Kidney glomerular epithelial cell (primary cell): ENCODE measurements at regions not wholly inside any gene's neighbourhood (a gene's known extent, or its start where the extent isn't known, plus 50 kb on each side); places are given as distances from the start of the nearest gene placed in this dataset.
"Not testable (repeated sequence)": the region's sequence is repeated elsewhere in the genome, so short reads cannot be mapped to it uniquely, and the experiment has no call there.

Source experiments
- DNase-seq: peaks from one replicate; lab custom pipeline; 2025; lab: John Stamatoyannopoulos, UW

DNA sequence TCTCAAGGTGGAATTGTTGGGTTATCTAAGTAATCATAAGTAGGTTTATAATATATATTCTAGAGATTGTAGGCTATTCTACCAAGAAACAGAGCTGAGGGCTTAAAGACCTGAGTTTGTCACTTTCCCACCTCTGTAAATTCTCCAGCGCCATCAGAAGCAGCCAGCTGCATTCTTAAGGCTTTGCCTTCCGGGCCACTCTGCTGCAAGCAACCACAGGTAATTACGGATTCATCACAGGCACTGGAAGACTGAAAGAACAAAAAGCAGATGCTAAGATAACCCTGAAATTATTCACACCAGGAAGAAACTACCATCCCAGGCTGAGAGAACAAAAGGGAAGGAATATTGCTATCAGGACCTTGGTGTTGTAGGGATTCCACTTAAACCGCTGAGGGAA lies 137.8 kb upstream of the JCAD start:
- no peak for DNase-seq

DNA sequence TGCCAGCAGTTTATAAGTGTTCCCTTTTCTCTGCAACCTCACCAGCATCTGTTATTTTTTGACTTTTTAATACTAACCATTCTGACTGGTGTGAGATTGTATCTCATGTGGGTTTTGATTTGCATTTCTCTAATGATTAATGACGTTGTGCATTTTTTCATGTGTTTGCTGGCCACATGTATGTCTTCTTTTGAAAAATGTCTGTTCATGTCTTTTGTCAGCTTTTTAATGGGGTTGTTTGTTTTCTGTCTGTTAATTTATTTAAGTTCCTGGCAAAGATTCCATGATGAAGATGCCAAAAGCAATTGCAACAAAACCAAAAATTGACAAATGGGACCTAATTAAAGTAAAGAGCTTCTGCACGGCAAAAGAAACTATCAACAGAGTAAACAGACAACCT lies 137.2 kb upstream of the JCAD start:
- DNase-seq = not testable (repeated sequence)

DNA sequence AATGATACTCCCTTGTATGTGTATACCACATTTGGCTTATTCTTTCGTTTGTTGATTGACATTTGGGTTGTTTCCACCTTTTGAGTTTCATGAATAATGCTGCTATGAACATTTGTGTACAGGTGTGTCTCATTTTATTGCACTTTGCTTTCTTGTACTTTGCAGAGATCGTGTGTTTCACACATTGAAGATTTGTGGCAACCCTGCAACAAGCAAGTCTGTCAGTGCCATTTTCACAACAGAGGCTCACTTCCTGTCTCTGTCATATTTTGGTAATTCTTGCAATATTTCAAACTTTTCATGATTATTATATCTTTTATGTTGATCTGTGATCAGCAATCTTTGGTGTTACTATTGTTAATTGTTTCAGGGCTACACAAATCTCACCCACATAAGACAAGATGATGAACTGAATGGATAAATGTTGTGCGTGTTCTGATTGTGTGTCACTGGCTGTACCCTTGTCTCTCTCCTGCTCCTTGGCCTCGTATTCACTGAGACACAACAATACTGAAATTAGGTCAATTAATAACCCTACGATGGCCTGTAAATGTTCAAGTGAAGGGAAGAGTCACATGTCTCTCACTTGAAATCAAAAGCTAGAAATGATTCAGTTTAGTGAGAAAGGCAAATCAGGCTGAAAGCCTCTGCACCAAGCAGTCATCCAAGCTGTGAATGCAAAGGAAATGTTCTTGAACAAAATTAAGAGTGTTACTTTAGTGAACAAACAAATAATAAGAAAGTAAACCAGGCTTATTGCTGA lies 133.6 kb upstream of the JCAD start:
- no peak for DNase-seq

DNA sequence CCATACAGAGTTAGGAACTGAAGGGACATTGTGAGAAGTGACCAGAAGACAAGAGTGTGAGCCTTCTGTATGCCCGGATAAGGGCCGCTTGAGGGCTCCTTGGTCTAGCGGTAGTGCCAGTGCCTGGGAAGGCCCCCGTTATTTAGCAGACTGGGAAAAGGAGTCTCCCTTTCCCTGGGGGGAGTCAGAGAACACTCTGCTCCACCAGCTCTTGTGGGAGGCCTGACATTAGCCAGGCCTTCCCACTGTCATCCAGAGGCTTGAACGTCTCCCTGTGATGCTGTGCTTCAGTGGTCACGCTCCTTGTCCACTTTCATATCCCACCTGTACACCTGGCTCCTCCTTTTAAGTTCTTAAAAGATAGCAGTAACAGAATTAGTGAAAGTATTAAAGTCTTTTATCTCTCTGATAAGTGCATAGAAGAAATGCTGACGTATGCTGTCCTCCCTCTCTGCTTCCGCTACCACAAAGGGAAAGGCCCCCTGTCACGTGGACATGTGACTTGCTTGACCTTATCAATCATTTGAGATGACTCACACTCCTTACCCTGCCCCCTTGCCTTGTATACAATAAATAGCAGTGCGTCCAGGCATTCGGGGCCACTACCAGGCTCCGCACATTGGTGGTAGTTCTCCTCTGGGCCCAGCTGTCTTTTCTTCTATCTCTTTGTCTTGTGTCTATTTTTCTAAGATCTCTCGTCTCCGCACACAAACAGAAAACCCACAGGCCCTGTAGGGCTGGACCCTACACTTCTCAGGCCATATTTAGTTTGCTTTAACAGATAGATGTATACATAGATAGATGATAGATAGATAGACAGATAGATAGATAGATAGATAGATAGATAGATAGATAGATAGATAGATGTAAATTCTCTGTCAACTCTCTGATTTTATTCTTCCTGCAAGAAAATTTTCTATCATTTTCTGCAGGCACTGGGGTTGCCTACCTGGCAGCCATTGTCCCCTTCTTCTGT lies 131.5 kb upstream of the JCAD start:
- DNase-seq = no peak

DNA sequence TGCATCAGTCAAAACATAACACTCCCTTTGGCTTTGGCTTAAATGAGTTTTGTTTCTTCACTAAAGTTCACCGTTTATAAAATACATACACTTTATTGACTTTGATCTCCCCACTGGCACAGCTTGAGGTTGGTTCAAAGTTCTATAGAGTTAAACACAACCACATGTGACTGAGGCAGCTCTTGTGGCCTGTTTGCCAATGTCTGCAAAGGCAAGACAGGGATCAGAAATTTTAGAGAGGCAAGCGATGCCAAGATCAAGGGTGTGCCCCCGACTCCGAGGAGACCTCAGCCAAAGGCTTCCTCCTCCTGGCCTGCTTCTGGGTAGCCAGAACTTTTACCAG lies 129.8 kb upstream of the JCAD start:
- DNase-seq = no peak

DNA sequence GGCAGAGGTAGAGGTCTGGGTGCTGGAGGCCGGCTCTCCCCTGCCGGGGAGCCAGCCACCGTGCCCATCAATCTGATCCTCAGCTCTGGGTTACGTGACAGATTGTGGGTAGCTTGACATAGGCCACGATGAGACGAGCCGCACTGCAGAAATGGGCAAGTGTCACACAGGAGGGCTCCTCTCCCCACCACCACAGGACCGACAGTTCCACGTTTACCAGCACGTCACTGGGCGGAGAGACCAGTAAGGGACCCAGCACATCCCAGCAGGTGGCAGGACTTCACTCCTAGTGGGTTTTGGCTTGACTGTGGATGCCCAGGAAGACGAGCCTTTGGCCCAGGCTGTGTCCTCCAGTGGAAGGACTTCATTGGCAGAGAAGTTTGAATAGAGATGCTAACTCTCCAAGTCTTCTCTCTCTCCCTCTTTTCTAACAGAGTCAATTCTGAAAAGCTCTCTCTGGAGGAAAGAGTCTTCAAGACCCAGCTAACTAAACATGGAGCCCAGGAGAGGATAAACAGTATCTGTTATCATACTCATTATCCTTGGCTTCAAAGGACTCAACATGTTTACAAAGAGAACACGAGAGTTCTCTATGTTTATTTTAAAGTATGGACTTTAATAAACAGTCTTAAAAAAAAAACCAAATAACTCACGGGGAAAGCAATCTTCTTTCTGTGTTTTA lies 129.3 kb upstream of the JCAD start:
- DNase-seq = no peak

DNA sequence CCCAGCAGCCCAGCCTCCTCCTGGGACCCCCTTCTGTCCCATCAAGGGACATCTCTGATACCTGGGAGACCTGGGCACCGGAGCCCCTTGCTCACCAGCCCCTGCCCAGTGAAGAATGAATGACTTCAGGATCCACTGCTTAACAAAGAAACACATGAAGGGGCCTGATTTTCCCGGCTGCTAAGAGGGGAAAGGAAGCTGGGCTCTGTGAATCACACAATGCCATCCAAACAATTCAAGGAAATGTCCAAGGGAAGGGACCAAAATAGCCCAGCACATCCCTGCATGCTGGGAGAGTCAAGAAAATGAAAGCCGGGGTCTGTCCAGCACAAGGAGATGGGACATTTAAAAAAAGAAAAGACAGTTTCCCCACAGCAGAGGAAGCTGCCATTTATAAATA lies 128.7 kb upstream of the JCAD start:
- no peak for DNase-seq

DNA sequence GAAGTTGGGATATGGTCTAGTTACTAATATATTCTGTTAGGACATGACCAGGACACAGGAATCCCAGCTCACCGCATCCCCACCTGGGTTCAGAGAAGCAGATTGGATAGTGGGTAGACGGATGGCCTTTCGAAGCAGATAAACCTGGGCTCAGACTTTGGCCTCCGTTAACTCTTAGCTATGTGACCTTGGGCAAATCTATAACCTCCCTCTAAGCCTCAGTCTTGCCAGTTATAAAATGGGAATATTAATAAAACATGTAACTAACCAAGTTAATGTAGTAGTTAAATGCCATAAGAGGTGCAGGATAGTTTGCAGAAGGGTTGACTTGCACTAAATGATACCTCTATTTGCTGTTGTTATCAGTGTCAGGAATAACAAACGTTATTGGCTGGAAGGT lies 127.6 kb upstream of the JCAD start:
- no peak for DNase-seq

DNA sequence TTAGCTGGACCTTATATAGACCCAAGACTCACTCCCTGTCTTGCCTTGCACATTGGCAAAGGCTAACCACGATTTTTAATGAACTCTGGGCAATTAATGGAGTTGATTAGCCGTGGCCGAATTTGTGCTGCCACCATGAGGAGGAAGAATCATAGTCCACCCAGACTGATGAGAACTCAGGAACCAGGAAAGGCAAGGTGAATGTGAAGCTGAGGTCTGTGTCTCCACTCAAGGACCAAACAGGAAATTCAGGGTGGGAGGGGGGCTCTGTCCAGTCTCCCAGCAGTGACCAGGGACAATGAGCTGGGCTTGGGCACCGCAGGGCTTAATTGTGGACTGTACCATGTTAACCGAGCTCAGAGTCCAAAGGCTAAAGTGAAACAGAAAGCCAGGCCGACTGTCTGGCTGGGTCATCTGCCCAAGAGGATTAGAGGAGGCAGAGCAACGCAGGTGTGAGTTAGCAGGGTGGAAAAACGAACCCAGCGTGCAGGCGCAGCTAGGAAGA lies 127.0 kb upstream of the JCAD start:
- no peak for DNase-seq

DNA sequence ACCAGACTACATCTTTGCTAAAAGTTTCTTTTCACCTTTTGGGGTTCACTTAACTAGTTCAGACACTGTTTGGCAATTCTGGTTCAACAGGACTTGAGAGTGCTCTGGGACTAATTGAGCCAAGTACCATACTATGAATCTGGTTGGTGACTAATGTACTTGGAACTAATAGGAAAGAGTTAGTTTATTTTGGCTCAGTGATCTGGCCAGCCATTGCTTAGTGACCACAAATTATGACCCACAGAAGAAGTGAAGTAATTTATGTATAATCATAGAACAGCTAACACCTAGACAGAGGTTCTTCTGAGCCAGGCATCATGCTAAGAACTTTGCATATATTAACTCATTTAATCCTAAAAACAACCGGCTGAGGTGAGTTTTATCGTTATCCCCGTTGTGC lies 126.5 kb upstream of the JCAD start:
- DNase-seq = peak; percentile 89

DNA sequence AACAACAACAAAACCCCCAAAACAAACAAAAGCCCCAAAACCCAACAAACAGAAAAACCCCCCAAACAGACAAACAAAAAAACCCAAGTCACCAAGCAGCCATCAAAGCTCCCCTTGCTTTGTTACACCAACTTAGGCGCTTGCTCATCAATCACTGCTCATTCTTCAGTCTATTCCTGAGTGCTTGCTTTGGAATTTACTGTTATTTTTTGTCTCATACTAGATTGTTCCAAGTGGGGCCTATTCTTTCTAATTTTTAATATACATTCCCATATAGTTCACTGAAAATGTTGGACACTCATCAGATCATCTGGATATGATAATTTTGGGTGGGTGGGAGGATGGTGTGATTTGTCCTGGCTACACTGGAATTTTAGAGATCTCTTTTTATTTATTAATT lies 126.0 kb upstream of the JCAD start:
- DNase-seq = no peak

DNA sequence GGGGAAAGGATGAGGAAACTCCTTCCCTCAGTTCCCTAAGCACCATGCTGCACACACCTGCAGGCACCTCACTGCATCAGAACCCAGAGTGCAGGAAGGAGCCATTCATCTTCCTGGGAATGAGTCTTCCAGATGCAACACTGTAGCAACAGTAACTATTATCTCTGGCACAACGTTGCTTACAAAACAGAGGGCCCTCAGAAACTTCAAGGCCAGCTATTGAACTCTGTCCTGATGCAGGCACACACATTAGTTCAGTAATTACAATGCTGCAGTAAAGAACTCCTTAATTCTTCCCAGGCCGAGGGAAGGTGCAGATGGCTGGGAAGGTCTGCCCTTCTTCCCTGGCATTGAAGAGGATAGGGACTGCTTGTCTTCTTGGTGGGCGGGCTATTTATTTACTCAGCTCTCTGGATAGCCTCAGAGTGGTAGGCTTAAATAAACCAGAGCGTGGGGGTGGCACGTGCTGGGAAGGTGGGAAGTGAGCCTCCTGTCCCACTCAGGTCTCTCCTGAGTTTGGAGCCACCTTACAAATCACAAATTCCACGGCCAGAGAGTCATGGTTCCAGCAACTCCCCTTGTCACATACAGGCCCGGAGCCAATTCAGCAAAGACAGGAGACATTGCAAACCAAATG lies 125.1 kb upstream of the JCAD start:
- DNase-seq = no peak

DNA sequence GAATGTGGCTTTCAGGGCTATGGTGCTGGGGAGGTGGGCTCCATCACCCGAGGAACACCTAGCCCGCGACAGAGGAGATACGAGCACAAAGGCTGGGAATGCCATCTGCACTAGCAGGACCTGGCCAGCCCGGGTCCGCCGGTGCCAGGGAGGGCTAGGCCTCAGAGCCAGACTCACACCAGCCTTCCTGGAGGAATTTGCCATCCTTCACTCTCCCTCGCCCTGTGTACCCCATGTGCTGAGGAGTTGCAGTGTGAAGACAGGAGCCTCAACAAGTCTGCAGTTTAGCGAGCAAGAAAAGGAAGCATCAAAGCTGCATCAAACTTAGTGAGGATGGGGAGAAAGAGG lies 123.6 kb upstream of the JCAD start:
- no peak for DNase-seq

DNA sequence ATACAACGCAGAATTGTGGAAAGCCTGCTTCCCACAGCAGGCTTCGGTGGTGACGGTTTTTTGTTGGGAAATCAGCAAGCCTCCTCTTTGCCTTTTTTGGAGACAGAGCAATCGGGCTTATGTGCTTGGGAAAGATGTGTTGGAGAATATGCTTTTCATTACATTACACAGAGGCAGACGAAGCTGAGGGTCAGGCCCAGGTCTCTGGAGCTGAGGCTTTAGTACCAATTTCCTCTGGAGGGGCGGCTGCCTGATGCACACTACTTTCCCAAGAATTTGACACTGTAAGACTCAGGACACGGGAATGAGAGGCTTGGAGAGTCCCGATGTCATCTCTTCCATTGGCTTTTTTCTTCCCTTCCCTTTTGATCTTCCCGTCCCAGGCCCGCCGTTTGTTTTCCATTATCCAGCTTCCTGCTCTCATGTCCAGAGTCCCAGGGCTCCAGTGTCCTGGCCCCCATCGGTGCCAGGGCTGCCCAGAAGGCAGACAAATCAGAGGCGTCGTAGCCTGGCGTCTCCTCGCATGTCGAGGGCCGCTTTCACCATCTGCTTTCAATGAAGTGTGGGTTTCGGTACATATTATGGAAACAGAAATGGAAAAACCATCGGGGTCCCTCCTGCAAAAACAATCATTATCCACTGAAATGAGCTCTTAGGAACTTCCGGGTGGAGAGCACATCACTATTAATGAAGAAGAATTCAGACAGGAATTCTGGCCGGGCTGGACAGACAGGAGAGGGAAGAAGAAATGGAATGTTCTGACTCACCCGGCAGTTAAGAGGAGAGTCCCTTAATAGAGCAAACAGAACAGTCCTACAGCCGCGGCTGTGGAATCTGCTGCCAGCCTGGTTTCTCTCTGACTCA lies 123.0 kb upstream of the JCAD start:
- DNase-seq = peak; percentile 86

DNA sequence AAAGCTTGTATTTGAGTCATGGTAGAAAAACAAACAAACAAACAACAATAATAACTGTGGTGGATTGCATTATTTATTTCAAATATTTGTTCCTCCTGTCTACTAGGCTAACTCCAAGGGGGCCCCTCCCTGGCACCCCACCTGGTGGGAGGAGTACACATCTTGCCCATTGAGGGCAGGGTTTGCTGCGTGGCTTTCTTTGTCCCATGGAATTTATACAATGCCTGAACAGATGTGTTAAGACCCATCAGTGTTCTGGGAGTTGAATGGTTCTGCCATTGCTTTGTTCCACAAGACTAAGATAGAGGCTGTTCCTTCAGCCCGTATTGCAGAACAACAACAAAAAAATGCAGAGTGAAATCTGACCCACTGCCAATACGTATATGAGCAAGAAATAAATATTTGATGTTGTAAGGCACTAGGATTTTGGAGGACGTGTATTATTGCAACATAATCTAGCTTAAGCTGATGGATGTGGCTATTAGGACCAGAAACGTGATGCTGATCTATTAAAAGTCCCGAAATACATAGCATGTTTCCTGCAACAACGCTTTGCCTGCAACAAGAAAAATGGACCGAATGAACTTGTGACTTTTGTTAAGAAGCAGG lies 119.1 kb upstream of the JCAD start:
- DNase-seq = no peak

DNA sequence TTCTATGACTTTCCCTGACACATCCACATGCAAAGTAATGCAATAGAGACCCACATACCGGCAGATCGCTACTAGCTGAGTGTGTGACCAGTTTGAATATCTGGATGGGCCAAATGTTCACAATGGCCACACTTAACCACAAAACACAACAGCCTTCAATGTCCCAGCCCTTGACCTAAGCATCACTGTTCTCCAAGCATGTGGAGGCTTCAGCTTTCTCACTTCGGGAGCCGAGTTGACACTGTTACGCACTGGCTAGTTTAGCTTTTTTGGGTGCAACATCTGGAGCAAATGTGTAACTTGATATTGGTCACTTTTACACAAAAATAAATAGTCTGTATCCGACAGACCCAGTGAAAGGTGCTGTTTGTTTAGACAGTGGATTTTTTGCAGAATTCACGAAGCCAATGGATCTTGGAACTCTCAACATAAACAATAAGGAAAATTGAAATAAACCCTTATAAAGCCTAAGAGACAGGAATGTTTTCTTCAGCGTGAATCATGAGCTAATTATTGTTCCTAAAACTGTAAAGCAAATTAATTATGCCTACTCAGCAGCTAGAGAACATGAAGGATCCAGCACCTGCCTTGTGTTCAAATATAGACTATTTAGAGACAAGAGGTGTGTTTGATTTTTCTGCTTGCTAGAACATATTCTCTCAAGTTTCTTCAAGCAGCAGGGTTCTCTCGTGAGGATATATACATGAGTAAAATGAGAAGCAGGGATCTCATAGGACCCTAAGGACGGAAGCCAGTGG lies 117.6 kb upstream of the JCAD start:
- no peak for DNase-seq

DNA sequence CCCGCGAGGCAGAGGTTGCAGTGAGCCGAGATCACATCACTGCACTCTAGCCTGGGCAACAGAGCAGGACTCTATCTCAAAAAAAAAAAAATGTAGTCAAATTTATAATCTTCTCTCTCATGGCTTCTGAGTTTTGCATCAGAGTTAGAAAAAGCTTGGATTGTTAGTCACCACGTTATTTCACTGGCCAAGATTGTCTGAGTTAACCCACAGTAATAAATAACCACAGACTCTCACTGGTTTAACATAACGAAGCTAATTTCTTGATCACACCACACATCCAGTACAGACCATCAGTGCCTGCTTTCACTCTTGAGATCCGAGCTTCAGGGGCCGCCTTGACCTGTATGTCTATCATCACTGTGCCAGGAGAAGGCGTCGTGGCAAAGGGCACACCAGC lies 116.8 kb upstream of the JCAD start:
- no peak for DNase-seq

DNA sequence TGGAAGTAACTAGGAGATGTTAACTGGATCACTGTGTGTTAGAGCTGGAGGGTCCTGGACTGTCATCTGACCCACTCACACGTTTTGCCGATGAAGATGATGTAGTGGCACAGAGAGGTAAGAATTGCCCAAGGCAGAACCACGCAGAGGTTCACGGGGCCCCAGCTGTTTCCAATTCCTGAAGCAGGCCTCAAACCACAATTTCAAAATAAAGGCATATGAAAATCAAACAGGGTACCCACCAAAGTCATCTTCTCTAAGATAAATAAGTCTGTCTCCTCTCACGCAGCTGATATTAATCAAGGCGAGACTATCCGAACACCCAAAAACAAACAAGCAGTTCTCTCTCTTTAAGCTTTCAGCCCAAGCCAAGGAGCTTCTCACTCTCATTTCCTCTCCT lies 113.3 kb upstream of the JCAD start:
- no peak for DNase-seq

DNA sequence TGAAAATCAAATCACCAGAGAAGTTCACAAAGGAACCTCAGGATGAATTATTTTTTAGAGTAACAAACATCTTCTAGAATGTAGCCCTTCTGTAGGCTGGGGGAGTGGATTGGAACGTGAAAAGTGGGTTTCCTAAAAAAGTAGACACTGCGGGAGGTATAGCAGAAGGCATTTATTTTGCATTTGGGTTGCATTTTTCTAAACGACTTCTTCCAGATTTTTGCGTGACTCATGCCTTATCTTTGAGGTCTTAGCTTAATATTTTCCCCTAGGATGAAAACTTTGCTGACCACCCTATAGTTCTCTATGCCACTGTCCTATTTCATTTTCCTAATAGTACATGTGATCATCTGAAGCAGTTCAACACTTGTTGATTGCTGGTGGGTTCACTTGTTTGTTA lies 112.7 kb upstream of the JCAD start:
- DNase-seq = no peak

DNA sequence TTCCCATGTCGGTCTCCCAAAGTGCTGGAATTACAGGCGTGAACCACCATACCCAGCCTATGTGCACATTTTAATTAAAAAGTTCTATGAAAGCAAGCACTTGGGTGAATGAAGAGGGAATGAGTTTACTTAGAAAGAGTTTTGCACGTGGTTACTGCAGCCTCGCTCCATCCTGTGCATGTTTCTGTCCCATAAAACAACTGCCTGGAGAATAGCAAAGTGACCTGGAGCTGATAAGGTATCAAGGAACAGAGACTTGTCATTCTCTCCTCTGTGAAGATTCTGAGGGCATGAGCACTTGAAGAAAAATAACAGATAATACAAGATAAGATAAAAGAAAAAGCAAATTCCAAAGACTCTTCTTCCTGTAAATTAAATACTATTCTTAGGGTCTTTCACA lies 112.2 kb upstream of the JCAD start:
- DNase-seq = no peak
